HCT116 (cell line): ENCODE measurements at regions not wholly inside any gene's neighbourhood (a gene's known extent, or its start where the extent isn't known, plus 50 kb on each side); places are given as distances from the start of the nearest gene placed in this dataset.

Source experiments
- ATAC-seq: fragments of 200-7000 bp; cut with Tn5 transposase; 2 replicates; pipeline ENCODE4 v1.9.1; 2020; ENCODE audit warnings: mild to moderate bottlenecking, moderate library complexity
- BruUV-seq: library from RNA; stranded (reverse); fragments of 400-500 nt; replicated peaks from 2 replicates; lab custom pipeline; 2021; lab: Mats Ljungman, UMichigan
- CTCF ChIA-PET: fragments of 300-600 bp; sonication (Branson Sonifier 250); formaldehyde crosslinking; loops from one replicate; lab custom pipeline; 2021; ENCODE audit warnings: antibody characterized with exemption; lab: Charles Lee
- POLR2A ChIA-PET: fragments of 300-600, 350-600 bp; sonication (Branson Sonifier 250); formaldehyde crosslinking; loops from one replicate; lab custom pipeline; 2021; ENCODE audit warnings: antibody characterized with exemption; lab: Charles Lee
- RAD21 ChIA-PET, 2 experiments: fragments of 300-600 bp; sonication (Branson Sonifier 250); formaldehyde crosslinking; loops; one replicate each; lab custom pipeline; 2023; ENCODE audit warnings: low total read pairs in 2 of 2; ENCODE audit not compliant: uncharacterized antibody in 2 of 2, unreplicated experiment in 2 of 2, low non-redundant PET in 1 of 2; lab: Charles Lee
- DNase-seq: peaks from one replicate; pipeline ENCODE4 v3.0.0-alpha.2; 2010; ENCODE audit warnings: low read depth, low spot score
- H2AFZ ChIP-seq: fragments of 200-600 bp; shearing (Covaris generic), sonication (generic); 2 replicates; pipeline ENCODE4 v1.6.1; 2017; ENCODE audit warnings: low read depth, mixed run types, mixed read lengths, antibody characterized with exemption, low read length; ENCODE audit not compliant: poor library complexity, severe bottlenecking
- H3K27ac ChIP-seq: 2 replicates; pipeline ENCODE4 v1.5.1; 2012; ENCODE audit warnings: low read depth, low read length
- H3K27me3 ChIP-seq: fragments of 200-600 bp; sonication (generic); 2 replicates; pipeline ENCODE4 v1.6.1; 2016; ENCODE audit warnings: mixed run types, low read length, mixed read lengths; ENCODE audit not compliant: insufficient read depth
- H3K36me3 ChIP-seq, 2 experiments: fragments of 200-500 bp in 1 of 2; fragments of 200-600 bp in 1 of 2; sonication (Bioruptor generic) in 1 of 2; sonication (generic) in 1 of 2; 2 replicates each; pipeline versions ENCODE4 v1.5.1 to v1.6.1; 2014 to 2016; ENCODE audit warnings: low read length in 2 of 2, inconsistent platforms in 1 of 2, mixed read lengths in 1 of 2, mixed run types in 1 of 2; ENCODE audit not compliant: insufficient read depth in 2 of 2, control insufficient read depth in 1 of 2
- H3K4me1 ChIP-seq, 2 experiments: fragments of 200-600 bp in 1 of 2; sonication (generic) in 1 of 2; 2 replicates each; pipeline versions ENCODE4 v1.5.1 to v1.6.1; 2012 to 2017; ENCODE audit warnings: low read length in 2 of 2, inconsistent platforms in 1 of 2, mild to moderate bottlenecking in 1 of 2, mixed read lengths in 1 of 2, mixed run types in 1 of 2, moderate library complexity in 1 of 2; ENCODE audit not compliant: insufficient read depth in 2 of 2, control insufficient read depth in 1 of 2
- H3K4me2 ChIP-seq: fragments of 200-600 bp; sonication (generic); 2 replicates; pipeline ENCODE4 v1.6.1; 2017; ENCODE audit warnings: mixed run types, low read length, mixed read lengths
- H3K4me3 ChIP-seq, 2 experiments: fragments of 200-600 bp in 1 of 2; sonication (generic) in 1 of 2; replicated peaks in 1 of 2; 2 replicates each; pipeline ENCODE4 v1.5.1; 2011 to 2016; ENCODE audit warnings: low read length in 2 of 2, control low read depth in 1 of 2, low read depth in 1 of 2, mild to moderate bottlenecking in 1 of 2, mixed read lengths in 1 of 2, mixed run types in 1 of 2
- H3K79me2 ChIP-seq: fragments of 200-600 bp; sonication (generic); 2 replicates; pipeline ENCODE4 v1.6.1; 2017; ENCODE audit warnings: mild to moderate bottlenecking, mixed run types, low read length, moderate library complexity, mixed read lengths; ENCODE audit not compliant: insufficient read depth
- H3K9ac ChIP-seq: fragments of 200-600 bp; sonication (generic); 2 replicates; pipeline ENCODE4 v1.6.1; 2016; ENCODE audit warnings: low read length, mixed read lengths
- H3K9me2 ChIP-seq: fragments of 200-600 bp; sonication (generic), shearing (Covaris generic); 2 replicates; pipeline ENCODE4 v1.6.1; 2017; ENCODE audit warnings: mixed run types, mild to moderate bottlenecking, moderate library complexity; ENCODE audit not compliant: insufficient read depth
- H3K9me3 ChIP-seq, 2 experiments: fragments of 200-500 bp in 1 of 2; fragments of 200-600 bp in 1 of 2; sonication (Bioruptor generic) in 1 of 2; sonication (generic) in 1 of 2; 2 replicates each; pipeline ENCODE4 v1.6.1; 2014 to 2017; ENCODE audit warnings: low read length in 2 of 2, mixed read lengths in 2 of 2, inconsistent platforms in 1 of 2, low read depth in 1 of 2, mild to moderate bottlenecking in 1 of 2, mixed run types in 1 of 2, moderate library complexity in 1 of 2; ENCODE audit not compliant: control insufficient read depth in 1 of 2, insufficient read depth in 1 of 2
- H4K20me1 ChIP-seq: fragments of 200-600 bp; sonication (generic), shearing (Covaris generic); 2 replicates; pipeline ENCODE4 v1.6.1; 2017; ENCODE audit warnings: mixed run types, mild to moderate bottlenecking, moderate library complexity; ENCODE audit not compliant: insufficient read depth
- CBX3 ChIP-seq: IDR thresholded peaks from 2 replicates; pipeline ENCODE4 v1.6.1; 2012; ENCODE audit warnings: low read depth
- ELF1 ChIP-seq: IDR thresholded peaks from 2 replicates; pipeline ENCODE4 v1.6.1; 2012; ENCODE audit warnings: low read depth, borderline replicate concordance
- EZH2 ChIP-seq: fragments of 200-600 bp; sonication (generic); IDR thresholded peaks from 2 replicates; pipeline ENCODE4 v1.6.1; 2017; ENCODE audit warnings: antibody characterized with exemption, mixed run types
- EZH2phosphoT487 ChIP-seq: fragments of 200-600 bp; IDR thresholded peaks from 2 replicates; pipeline ENCODE4 v1.6.1; 2018; ENCODE audit warnings: antibody characterized with exemption, borderline replicate concordance
- FOSL1 ChIP-seq: IDR thresholded peaks from 2 replicates; pipeline ENCODE4 v1.6.1; 2012; ENCODE audit warnings: low read depth
- JUND ChIP-seq: IDR thresholded peaks from 2 replicates; pipeline ENCODE4 v1.6.1; 2012
- POLR2A ChIP-seq: IDR thresholded peaks from 2 replicates; pipeline ENCODE4 v1.7.0; 2011; ENCODE audit warnings: borderline replicate concordance; ENCODE audit not compliant: insufficient read depth, insufficient read length; ENCODE audit errors: extremely low read depth
- SIN3A ChIP-seq: IDR thresholded peaks from 2 replicates; pipeline ENCODE4 v1.6.1; 2012; ENCODE audit warnings: low read depth
- SP1 ChIP-seq: IDR thresholded peaks from 2 replicates; pipeline ENCODE4 v1.6.1; 2012; ENCODE audit warnings: low read depth
- SRF ChIP-seq: IDR thresholded peaks from 2 replicates; pipeline ENCODE4 v1.6.1; 2012; ENCODE audit warnings: low read depth
- YY1 ChIP-seq: IDR thresholded peaks from 2 replicates; pipeline ENCODE4 v1.6.1; 2011; ENCODE audit warnings: low read length, low read depth, moderate library complexity, mild to moderate bottlenecking; ENCODE audit not compliant: insufficient replicate concordance; ENCODE audit errors: extremely low read depth
- ZFX ChIP-seq: fragments of 450-650 bp; IDR thresholded peaks from 2 replicates; pipeline ENCODE4 v1.6.1; 2017
- ZNF274 ChIP-seq: fragments of 200-500 bp; sonication (Bioruptor generic); IDR thresholded peaks from 2 replicates; pipeline ENCODE4 v1.6.1; 2014; ENCODE audit warnings: mild to moderate bottlenecking, low read depth, low read length, inconsistent platforms
- intact Hi-C: fragments of 100-400 bp; cut with micrococcal nuclease; formaldehyde crosslinking; loops from 2 replicates; pipeline ENCODE4 v1.10.0; 2022
- TF ChIP-seq, protein P1 (sequence below), 3 experiments: fragments of 200-600 bp in 1 of 3; sonication (generic) in 1 of 3; IDR thresholded peaks in 2 of 3; conservative IDR thresholded peaks in 1 of 3; 2 replicates each; pipeline ENCODE4 v1.5.1; 2012 to 2017; ENCODE audit warnings: low read depth in 2 of 3, low read length in 2 of 3, antibody characterized with exemption in 1 of 3, borderline replicate concordance in 1 of 3, control low read depth in 1 of 3, mild to moderate bottlenecking in 1 of 3, mixed read lengths in 1 of 3, mixed run types in 1 of 3, moderate library complexity in 1 of 3; ENCODE audit not compliant: insufficient read depth in 1 of 3
- TF ChIP-seq, protein P2 (sequence below): IDR thresholded peaks from 2 replicates; pipeline ENCODE4 v1.6.1; 2011; ENCODE audit warnings: mild to moderate bottlenecking, low read length, moderate library complexity; ENCODE audit not compliant: insufficient replicate concordance; ENCODE audit errors: extremely low read depth

DNA sequence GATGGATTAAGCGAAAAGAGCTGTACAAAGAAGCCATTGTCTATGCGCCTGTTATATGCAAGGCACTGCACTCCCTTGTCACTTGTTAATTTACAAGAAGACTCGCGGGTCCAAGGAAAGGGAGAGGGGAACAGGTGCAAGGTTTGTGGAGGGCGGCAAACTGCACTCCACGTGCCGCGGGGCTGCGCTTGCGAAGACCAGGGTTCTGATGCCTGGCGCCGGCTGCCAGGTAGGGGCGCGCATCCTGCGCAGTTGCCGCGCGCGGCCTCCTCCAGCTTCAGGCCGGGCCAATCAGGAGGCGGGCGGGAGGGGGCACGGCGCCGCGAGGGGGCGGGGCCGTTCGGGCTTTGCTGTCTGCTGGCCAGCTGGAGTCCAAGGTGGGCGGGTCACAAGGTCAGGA is 140.6 kb upstream of the PALS2 start:
- H3K9ac ChIP-seq: no peak overlapping the region
- no peaks in the 10 kb centered on the region for H3K36me3 ChIP-seq
- H3K4me1 ChIP-seq: no peaks in the 10 kb centered on the region
- ATAC-seq: no peak
- DNase-seq: no peak
- TF ChIP-seq EZH2 (no peak), SP1 (no peak), ZFX (no peak), POLR2A (no peak), SIN3A (no peak), YY1 (no peak), JUND (no peak), EZH2phosphoT487 (no peak)
- TF ChIP-seq, protein P1, sequence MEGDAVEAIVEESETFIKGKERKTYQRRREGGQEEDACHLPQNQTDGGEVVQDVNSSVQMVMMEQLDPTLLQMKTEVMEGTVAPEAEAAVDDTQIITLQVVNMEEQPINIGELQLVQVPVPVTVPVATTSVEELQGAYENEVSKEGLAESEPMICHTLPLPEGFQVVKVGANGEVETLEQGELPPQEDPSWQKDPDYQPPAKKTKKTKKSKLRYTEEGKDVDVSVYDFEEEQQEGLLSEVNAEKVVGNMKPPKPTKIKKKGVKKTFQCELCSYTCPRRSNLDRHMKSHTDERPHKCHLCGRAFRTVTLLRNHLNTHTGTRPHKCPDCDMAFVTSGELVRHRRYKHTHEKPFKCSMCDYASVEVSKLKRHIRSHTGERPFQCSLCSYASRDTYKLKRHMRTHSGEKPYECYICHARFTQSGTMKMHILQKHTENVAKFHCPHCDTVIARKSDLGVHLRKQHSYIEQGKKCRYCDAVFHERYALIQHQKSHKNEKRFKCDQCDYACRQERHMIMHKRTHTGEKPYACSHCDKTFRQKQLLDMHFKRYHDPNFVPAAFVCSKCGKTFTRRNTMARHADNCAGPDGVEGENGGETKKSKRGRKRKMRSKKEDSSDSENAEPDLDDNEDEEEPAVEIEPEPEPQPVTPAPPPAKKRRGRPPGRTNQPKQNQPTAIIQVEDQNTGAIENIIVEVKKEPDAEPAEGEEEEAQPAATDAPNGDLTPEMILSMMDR (IDR thresholded peaks at IDR 0.05 in 2 of 3, conservative IDR thresholded peaks at IDR 0.05 in 1 of 3; ENCODE audit: borderline replicate concordance in 1 of 3, insufficient read depth in 1 of 3, low read depth in 2 of 3, low read length in 2 of 3): no peak
- H3K9me3 ChIP-seq: no peaks in the 10 kb centered on the region
- no peak overlapping the region for H3K4me3 ChIP-seq
- intact Hi-C loops: no loop called here
- RAD21 ChIA-PET: no interaction called here
- no peak overlapping the region for H3K4me2 ChIP-seq
- BruUV-seq: no TSS peak
- H4K20me1 ChIP-seq: no peaks in the 10 kb centered on the region
- H3K27me3 ChIP-seq: no peaks in the 10 kb centered on the region
- no peak overlapping the region for H2AFZ ChIP-seq
- no peak overlapping the region for H3K27ac ChIP-seq
- no peaks in the 10 kb centered on the region for H3K79me2 ChIP-seq
- POLR2A ChIA-PET: no interaction called here
- CTCF ChIA-PET: no interaction called here
- no peaks in the 10 kb centered on the region for H3K9me2 ChIP-seq

DNA sequence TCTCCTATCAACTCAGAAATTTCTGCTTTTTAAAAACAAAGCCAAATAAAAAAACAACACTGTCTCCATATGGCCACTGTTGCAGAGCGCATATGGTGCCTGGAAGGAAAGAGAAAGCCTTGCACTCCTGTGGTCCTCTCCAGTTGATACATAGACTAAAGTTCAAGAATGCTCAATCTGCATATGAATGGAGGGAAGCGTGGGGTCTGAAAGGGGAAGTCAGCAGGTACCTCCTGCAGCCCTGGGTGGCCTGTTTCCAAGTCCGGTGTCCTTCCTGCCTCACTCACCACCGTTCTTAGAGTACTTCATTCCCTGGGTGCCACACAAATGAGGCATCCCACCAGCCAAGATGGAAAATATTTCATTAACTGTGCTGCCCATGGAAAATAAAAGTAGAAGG is 138.3 kb upstream of the PALS2 start:
- no peak overlapping the region for H3K9ac ChIP-seq
- H3K36me3 ChIP-seq: no peaks in the 10 kb centered on the region
- H2AFZ ChIP-seq: no peak overlapping the region
- no peak overlapping the region for H3K4me2 ChIP-seq
- CTCF ChIA-PET: no interaction called here
- ATAC-seq: no peak
- H3K4me3 ChIP-seq: no peak overlapping the region
- no peaks in the 10 kb centered on the region for H4K20me1 ChIP-seq
- no TSS peak for BruUV-seq
- RAD21 ChIA-PET: no interaction called here
- no peak for DNase-seq
- no peaks in the 10 kb centered on the region for H3K4me1 ChIP-seq
- no peaks in the 10 kb centered on the region for H3K79me2 ChIP-seq
- intact Hi-C loops: no loop called here
- no peaks in the 10 kb centered on the region for H3K9me3 ChIP-seq
- H3K9me2 ChIP-seq: no peaks in the 10 kb centered on the region
- no peaks in the 10 kb centered on the region for H3K27me3 ChIP-seq
- POLR2A ChIA-PET: no interaction called here
- no peak overlapping the region for H3K27ac ChIP-seq
- TF ChIP-seq EZH2phosphoT487: no peak
- TF ChIP-seq SIN3A: no peak
- TF ChIP-seq SRF: no peak
- TF ChIP-seq CBX3: no peak
- no peak for TF ChIP-seq FOSL1
- no peak for TF ChIP-seq ZNF274
- TF ChIP-seq, protein P2, sequence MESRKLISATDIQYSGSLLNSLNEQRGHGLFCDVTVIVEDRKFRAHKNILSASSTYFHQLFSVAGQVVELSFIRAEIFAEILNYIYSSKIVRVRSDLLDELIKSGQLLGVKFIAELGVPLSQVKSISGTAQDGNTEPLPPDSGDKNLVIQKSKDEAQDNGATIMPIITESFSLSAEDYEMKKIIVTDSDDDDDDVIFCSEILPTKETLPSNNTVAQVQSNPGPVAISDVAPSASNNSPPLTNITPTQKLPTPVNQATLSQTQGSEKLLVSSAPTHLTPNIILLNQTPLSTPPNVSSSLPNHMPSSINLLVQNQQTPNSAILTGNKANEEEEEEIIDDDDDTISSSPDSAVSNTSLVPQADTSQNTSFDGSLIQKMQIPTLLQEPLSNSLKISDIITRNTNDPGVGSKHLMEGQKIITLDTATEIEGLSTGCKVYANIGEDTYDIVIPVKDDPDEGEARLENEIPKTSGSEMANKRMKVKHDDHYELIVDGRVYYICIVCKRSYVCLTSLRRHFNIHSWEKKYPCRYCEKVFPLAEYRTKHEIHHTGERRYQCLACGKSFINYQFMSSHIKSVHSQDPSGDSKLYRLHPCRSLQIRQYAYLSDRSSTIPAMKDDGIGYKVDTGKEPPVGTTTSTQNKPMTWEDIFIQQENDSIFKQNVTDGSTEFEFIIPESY: no peak
- TF ChIP-seq ELF1: no peak
- TF ChIP-seq POLR2A: no peak
- no peak for TF ChIP-seq YY1
- TF ChIP-seq, protein P1 (IDR thresholded peaks at IDR 0.05 in 2 of 3, conservative IDR thresholded peaks at IDR 0.05 in 1 of 3; ENCODE audit: borderline replicate concordance in 1 of 3, insufficient read depth in 1 of 3, low read depth in 2 of 3, low read length in 2 of 3): no peak
